ENCODE measurements at regions not wholly inside any gene's neighbourhood (a gene's known extent, or its start where the extent isn't known, plus 50 kb on each side); places are given as distances from the start of the nearest gene placed in this dataset.

- no peak for DNase-seq
Measured at GRCh38 chr11:134658481-134659225, 246.6 kb upstream of the B3GAT1 start.

DNA sequence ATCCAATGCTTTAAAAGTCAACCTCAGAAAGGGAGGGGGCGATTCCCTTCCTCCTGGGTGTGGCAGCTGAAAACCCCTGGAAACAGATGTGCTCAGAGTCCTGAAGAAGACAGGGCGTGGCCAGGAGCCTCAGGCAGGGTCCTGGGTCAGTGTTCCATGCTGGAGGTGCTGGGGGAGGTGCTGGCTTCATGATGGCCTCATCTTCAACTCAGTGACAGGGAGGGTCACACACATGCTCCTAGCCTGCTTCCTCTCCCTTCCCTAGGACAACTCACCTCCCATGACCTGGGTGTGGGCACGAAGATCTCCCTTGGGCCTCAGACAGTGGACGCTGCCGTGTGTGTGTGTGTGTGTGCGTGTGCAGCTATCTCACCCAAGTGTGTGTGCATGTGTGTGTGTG lies 245.6 kb upstream of the B3GAT1 start:
- DNase-seq: no peak

GRCh38 chr11:134656861-134657540 lies 245.0 kb upstream of the B3GAT1 start:
- peak; percentile 4 to 37 (median 18) for DNase-seq

DNA sequence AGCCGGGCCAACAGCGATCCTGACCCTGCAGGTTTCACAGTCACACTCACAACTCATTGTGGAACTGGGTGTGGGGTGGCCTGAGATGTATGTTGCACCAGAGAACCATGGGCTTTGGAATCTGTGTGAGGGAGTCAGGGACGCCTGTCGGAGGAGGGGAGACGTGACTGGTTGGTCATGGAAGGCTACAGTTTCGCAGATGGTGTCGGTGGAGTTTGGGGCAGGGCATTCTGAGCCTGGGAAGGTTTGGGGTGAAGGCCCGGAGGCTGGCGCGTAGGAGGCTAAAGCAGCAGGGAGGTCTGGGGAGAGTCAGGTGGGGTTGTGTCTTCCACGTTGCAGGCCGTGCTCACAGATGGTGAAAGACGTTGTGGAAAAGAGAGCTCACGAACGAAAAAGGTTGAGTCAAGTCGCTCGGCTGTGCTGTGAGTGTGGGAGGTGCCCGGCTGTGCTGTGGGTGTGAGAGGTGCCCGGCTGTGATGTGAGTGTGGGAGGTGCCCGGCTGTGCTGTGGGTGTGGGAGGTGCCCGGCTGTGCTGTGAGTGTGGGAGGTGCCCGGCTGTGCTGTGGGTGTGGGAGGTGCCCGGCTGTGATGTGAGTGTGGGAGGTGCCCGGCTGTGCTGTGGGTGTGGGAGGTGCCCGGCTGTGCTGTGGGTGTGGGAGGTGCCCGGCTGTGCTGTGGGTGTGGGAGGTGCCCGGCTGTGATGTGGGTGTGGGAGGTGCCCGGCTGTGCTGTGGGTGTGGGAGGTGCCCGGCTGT lies 244.2 kb upstream of the B3GAT1 start:
- peak in 4 of 6 experiments; percentile 17 to 37 (median 24) for DNase-seq

DNA sequence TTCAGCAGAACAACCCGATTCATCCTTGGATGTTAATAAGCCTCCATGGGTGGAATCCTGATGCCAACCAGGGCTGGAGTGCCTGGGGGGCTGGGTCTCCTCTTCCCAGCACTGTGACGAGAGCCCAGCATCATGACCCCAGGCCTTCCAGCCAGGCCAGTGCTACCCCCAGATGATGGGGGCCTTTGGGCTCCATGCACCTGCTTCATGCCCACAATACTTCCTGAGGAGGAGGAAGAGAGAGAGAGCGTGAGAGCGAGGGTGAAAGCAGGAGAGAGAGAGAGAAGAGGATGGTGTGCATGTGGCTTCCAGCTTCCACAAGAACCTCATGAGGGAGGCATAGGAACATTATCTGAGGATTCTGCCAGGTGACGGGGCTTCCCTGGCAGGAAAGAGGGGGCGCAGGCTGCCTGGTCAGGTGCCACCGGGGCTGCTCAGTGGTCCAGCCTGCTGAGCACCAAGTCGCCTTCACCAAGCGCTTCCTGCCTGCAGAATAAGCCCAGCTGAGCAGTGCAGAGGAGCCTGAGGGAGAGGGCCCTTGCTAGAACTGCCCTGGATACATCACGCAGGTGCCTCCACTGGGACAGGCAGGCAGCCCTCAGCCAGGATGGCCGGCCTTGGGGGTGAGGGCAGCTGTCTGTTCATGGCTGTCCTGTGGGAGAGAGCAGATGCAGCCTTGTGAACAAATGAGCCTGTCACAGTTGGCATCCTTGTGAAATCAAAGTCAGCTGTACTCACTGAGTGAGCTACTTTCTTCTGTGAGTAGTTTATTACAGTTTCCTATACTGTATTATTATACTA lies 243.3 kb upstream of the B3GAT1 start:
- DNase-seq: no peak

GRCh38 chr11:134654161-134654915 lies 242.3 kb upstream of the B3GAT1 start:
- peak in 1 of 6 experiments; percentile 3 for DNase-seq

DNA sequence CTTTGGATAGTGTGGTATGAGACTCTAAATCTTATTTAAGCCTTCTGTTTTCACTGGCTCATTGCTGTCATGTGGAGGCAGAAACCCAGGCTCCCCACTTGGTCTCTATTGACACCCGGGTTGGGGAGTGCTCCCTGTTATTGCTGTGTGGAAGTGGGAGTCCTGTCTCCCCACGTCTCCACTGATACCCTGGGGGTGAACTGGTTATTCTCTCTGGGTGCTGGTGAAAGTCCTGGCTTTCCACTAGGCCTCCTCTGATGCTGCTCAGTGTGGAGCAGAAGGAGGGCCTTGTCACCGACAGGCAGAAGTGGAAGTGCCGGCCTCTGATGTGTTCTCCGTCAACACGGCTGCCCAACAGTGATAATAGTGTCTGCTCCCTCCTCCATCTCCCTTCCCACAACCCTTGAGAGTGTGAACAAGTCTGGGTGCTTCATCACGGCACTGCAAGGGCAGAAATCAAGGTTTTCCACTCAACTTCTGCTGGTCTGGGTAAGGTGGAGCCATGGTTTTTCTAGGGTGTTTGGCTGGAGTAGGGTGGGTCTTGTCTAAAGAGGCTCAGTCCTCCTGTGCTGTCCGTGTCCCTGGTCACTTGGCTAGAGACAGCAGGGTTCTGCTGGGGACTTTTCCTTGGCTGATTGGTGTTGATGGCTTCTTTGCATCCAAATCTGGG lies 240.7 kb upstream of the B3GAT1 start:
- DNase-seq: no peak

GRCh38 chr11:134647066-134647743 lies 235.2 kb upstream of the B3GAT1 start:
- no peak for DNase-seq

- no peak for DNase-seq
Measured at GRCh38 chr11:134646561-134646960, 234.5 kb upstream of the B3GAT1 start.

DNA sequence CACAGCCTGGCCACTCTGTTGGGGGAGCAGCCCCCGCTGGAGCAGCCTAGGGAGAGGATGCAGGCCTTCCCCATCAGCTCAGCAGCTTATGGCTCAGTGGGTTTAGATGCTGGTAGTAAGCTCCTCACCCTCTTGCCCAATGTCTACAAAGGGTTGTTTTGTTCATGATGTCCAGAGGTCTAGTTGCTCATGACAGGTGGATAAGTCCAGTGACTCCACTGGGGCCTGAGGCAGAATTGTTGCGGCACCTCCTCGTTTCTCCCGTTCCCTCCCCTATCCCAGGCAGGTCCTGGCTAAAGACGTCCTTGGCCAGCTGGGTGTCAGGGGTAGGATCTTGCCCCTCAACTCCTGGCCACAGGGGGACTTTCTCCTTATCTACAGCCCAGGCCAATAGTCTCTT lies 233.5 kb upstream of the B3GAT1 start:
- DNase-seq: no peak

DNA sequence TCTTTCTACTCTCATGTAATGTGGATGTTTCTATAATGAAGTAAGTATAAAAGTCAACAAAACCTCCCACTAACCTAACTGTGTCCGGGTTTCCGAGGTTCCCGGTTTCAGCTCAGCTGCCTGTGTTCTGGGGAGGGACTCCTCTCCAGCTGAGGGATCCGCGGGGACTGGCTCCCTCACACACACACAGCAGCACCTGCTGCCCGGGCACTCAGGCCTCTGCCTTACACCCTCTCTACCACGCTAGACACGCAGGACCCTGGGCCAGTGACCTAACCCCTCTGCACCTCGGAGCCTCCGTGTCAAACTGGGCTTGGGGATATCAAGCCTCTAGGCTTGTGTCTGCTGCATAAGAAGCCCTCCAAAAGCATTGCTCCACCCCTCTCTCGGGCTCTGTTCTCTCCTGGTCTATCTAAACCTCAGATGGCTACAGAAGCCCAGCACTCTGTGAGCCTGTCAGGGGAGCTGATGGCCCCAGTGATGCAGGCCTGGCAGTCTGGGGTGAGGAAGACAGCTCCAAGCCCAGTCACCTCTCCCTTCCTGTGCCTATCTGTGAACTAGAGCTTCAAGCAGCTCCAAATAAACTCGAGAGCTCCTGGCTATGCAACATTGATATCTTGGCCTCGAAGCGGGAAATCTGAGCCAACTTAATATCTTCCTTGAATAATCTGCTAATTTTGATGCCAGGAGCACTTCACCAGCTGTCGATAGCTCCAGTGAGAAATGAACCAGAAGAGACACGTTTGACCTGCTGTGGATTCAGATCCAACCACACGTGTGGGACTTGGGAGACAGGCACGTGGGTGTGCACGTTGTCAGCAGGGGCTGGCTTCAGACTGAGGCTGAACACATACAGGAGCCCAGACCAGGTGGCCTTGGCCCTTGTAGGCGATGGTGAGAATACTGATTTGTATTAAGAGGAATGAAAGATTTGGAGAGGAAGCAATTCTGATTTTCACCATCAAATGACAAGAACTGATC lies 232.7 kb upstream of the B3GAT1 start:
- DNase-seq: no peak

DNA sequence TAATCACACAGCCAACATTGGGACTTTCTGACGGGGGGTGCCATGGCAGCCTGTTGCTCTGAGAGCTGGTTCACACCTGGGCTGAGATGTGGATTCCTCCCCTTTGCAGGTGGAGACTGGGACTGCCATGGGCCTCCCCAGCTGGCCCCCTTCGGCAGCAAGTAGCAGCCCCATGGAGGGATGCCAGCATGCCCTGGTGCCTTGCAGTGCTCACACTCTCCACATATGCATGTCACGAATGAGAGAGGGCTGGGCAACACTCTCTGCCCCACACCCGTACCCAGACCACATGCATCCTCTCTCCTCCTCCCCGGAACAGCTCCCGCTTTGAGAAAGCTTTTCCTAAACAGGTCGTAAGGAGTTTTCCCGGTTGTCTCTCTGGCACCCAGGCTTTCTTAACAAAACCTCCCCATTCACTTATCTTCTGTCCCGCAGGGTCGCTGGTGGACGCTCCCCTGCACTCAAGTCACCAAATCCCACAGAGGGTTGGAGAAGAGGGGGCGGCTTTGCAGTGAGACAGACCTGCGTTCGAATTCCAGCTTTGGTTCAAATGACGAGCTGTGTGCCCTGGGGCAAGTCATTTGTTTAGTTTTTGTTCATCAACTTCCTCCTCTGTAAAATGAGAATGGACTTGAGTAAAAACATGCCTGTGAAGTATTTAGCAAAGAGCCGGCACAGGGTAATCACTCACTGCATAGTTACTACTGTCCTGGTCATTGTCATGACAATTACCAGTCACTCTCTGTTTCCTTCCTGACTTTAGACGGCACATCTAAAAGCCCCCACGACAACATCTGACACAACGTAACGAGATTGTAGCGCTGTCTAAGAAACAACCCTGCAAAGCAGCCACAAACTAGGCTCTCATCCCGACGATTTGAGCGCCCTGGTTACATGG lies 231.3 kb upstream of the B3GAT1 start:
- DNase-seq: no peak

GRCh38 chr11:134642206-134642605 lies 230.2 kb upstream of the B3GAT1 start:
- DNase-seq: no peak

- DNase-seq: no peak
Measured at GRCh38 chr11:134640971-134641968, 229.2 kb upstream of the B3GAT1 start.

DNA sequence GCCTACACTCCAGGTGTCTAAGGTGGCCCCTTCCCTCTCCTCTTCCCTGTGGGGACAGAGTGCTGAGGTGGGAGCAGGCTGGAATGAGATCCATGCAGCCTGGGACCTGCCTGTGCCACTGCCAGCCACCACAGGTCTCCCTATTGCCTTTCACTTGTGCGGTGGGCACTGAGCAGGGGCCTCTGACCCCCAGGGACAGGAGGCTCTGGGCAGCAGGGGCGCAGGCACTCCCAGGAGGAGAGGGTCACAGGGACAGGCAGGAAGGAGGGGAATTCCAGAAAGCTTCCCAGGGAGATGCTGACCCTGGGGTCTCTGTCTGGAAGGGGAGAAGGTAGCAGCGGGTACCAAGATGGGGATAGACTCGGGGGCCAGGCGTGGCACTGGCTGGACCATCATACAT lies 228.5 kb upstream of the B3GAT1 start:
- DNase-seq: no peak

GRCh38 chr11:134639586-134640330 lies 227.7 kb upstream of the B3GAT1 start:
- DNase-seq: no peak

Measured in stimulated activated naive CD4-positive, alpha-beta T cell (primary cell).